ENCODE measurements at regions not wholly inside any gene's neighbourhood (a gene's known extent, or its start where the extent isn't known, plus 50 kb on each side); places are given as distances from the start of the nearest gene placed in this dataset.

GRCh38 chr11:10358696-10359095, 53.8 kb downstream of the ADM start:
- no peak for FAIRE-seq

GRCh38 chr11:10359171-10359570, 54.3 kb downstream of the ADM start:
- FAIRE-seq, result no peak

DNA sequence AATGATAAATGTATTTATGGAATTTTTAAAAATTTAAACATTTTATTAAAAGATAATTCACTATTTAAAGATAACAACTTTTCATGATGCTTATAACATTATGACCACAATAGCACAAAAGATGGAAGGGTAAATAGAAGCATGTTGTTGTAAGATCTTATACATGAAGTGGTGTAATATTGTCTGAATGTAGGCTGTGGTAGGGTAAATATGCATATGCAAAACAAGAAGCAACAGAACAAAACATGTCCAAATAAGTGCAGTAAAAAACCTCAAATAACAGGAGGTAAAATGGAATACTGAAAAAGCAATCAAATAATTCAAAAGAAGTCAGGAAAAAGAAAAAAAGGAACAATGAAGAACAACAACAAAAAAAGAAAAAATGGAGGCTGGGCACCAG, 56.0 kb downstream of the ADM start:
- no peak for FAIRE-seq

- FAIRE-seq, result no peak
These were observed 60.2 kb downstream of the ADM start for GRCh38 chr11:10365045-10365444.

DNA sequence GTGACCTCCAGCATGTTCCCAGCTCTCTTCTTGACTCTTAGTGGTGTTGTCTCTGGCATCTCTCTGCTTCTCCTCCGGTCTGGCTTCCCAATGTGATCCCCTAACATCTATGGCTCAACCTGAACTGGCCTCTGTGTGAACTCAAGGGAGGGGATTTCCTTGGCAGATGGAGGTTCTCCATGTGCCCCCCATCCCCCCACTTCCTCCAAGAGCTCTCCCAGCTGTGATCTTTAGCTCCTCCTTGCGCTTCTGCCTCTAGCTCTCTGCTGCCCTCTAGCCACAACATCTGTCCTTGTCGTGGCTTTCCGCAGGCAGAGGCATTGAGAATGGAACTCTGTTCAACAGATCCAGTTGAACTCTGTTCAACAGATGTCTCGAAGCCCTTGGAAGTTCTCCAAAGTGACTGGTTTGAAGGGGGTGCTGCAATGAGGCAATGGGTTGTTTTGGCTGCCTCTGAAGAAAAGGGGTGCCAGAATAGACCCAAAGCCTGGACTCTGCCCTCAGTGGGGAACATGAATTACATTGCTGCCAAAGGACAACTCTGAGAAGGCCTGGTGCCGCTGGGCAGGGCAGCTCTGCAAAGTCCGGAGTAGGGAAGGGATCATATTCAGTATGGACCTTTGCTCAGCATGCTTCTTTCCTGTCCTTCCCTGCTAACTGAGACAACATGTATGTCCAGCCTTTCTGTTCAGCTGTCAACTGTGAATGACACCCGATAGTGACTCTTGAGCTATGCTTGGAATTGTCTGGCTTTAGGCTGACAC, 61.9 kb downstream of the ADM start:
- peak; percentile 15 for FAIRE-seq

DNA sequence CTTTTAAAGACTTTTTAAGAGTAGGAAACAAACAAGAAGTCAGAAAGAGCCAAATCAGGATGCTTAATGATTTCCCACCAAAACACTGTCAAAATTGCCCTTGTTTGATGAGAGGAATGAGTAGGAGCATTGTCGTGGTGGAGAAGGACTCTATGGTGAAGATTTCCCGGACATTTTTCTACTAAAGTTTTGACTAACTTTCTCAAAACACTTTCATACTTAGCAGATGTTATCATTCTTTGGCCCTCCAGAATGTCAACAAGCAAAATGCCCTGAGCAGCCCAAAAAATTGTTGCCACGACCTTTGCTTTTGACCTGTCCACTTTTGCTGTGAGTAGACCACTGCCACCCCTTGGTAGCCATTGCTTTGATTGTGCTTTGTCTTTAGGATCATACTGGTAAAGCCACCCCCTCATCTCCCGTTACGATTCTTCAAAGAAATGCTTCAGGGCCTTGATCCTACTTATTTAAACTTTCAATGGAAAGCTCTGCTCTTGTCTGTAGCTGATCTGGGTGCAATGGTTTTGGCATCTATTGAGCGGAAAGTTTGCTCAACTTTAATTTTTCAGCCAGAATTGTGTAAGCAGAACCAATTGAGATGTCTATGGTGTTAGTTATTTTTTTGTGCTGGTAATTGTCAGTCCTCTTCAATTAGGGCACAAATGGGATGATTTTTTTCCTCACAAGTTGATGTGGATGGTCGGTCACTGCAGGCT, 67.2 kb downstream of the ADM start:
- FAIRE-seq, result peak; percentile 86

GRCh38 chr11:10373340-10373739, 68.5 kb downstream of the ADM start:
- FAIRE-seq, result peak; percentile 69

DNA sequence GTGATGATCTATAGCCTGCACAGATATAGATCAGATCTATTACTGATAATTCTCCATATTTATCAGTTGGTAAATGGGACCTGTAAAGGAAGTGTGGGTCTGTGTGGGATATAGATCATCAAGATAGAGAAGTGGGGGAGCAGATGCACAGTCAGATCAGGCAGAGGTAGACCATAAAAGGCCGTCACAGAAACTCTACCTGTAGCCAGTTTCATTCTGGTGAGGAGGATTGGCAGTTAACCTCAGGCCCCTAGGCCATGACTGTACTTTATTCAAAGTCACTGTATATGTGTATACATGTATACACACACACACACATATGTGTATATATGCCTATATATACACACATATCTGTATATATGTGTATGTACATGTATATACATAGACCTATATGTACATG, 69.1 kb downstream of the ADM start:
- no peak for FAIRE-seq

DNA sequence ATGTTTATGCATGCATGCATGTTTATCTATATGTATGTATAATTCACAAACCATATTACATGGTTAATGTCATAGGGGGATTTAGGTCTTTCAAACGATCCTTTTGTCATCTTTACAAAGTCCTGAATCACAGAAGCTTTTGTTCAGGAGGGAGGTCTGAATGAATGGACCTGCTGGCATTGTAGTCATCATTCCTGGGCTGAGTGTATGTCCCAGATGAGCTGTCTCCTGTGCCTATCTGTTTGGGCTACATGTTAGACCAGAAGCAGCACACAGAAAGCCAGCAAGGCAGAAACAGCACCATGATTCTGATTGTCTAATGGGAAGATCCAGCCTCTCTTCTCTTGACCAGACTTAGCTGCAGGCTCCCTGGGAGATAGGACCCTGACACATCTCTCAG, 69.5 kb downstream of the ADM start:
- no peak for FAIRE-seq

GRCh38 chr11:10375280-10375971, 70.6 kb downstream of the ADM start:
- FAIRE-seq, result no peak

- no peak for FAIRE-seq
These were observed 71.2 kb downstream of the ADM start for GRCh38 chr11:10376061-10376460.

GRCh38 chr11:10377183-10377582, 72.3 kb downstream of the ADM start:
- FAIRE-seq, result no peak

GRCh38 chr11:10378362-10378761, 73.5 kb downstream of the ADM start:
- no peak for FAIRE-seq

DNA sequence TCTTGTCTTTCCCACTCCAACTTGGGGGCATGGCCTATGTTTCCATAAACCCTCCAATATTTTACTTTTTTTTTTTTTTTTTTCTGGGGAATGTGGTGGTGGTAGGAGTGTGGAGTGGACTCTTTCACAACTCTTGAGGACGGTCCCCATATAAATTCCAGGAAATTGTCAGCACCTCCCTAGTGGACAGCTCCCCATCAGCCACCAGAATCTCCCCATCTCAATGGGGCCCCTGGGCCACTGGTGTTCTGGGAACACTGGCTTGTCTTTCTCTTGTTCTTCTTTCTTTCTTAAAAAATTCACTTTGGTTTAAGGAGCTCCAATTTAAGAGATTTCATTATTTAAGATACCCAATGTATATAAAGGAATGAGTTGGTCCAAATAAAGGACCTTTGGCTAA, 74.1 kb downstream of the ADM start:
- no peak for FAIRE-seq

GRCh38 chr11:10379426-10379825, 74.6 kb downstream of the ADM start:
- no peak for FAIRE-seq

DNA sequence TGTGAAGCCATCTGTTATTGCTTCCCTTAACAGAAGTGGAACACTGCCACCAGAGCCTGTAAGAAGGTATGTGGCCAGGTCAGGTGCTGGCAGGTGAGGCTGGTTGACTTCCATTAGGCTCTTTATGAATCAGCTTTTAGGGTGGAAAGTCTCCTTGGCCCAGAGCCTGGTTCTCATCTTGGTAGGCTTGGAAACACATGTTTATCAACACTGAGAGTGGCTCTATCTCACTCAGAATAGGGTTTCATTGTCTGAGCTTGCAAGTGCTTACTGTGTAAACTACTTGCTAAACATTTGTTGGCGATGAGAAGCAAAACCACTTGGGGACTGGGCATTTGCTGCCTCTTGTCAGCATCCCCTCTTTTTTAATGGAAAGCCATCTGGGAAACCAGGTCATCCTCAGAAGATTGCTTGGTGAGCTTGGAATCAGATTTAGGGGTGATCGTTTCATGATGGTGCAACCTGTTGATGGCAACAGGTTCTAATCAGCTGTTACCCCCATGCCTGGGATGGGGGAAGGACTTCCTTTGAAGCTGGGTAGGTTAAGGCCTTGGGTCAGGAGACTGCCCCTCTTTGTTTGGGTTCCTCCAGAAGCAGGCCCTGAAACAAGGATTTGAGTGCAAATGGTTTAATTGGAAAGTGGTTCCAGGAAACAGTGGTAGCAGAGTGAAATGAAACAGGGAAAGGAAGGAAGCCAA, 75.0 kb upstream of the AMPD3 start:
- no peak for FAIRE-seq

DNA sequence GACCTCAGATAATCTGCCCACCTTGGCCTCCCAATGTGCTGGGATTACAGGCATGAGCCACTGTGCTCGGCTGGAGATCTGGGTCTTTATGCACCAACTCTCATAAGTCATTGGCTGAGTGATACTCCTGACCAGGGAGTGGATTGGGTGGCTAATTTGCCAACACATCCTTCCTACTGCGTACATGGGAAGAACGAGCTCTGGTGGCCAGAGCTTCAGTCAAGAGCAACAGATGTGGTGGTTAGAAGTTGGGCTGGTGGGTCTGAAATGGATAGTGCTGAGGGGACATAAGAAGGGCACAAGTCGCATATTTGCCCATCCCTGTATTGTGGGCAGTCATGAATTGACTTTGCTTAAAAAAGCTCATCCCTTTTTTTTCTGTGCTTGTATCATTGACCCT, 74.1 kb upstream of the AMPD3 start:
- no peak for FAIRE-seq

- FAIRE-seq, result no peak
These were observed 73.3 kb upstream of the AMPD3 start for GRCh38 chr11:10381736-10382135.

- no peak for FAIRE-seq
These were observed 72.5 kb upstream of the AMPD3 start for GRCh38 chr11:10382518-10382917.

DNA sequence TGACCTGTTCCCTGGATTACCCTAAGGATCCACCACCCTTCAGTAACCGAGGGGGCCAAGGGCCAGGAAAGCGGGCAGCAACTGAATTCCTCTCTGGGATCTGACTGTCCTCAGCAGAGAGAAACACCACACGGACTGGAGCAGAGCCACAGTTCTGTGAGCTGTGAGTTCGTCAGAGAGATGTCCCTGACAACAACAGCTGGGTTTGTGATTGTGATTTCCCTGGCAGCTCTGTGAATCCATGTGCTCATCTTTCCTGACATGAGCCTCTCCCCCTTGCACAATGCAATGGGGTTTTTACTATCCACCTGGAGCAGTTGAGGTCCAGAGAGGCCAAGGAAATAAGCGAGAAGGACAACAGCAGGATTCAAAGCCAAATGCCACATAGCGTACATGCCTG, 69.4 kb upstream of the AMPD3 start:
- no peak for FAIRE-seq

DNA sequence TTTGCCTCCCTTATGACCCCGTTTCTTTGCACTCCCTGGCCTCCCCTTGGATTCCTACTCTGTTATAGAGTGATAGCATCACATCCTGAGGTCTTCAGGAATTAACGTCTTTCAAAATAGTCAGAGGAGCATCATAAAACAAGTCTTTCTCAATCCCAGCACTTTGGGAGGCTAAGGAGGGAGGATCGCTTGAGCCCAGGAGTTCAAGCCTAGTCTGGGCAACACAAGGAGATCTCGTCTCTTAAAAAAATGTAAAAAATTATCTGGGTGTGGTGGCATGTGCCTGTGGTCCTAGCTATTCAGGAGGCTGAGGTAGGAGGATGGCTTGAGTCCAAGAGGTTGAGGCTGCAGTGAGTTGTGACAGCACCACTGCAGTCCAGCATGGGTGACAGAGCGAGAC, 68.7 kb upstream of the AMPD3 start:
- no peak for FAIRE-seq

- no peak for FAIRE-seq
These were observed 68.2 kb upstream of the AMPD3 start for GRCh38 chr11:10386861-10387205.

Data from endometrium (tissue), 2 donors.